ENCODE measurements at regions not wholly inside any gene's neighbourhood (a gene's known extent, or its start where the extent isn't known, plus 50 kb on each side); places are given as distances from the start of the nearest gene placed in this dataset.
A peak's percentile ranks its signal among the peaks of the same experiment; 100 is the strongest.

GRCh38 chr10:107749235-107749634, 584.7 kb upstream of the SORCS1 start:
- Histone ChIP-seq H3K27me3 (ENCODE audit: control insufficient read depth, insufficient read depth, low read length) (no peaks in the 10 kb centered on the region), H3K9ac (ENCODE audit: low read length in 3 of 3) (no peak overlapping the region), H3K36me3 (ENCODE audit: control insufficient read depth in 2 of 3, insufficient read depth in 3 of 3, low read length in 3 of 3) (no peaks in the 10 kb centered on the region), H3K27ac (ENCODE audit: low read depth in 2 of 2, low read length in 2 of 2) (no peak overlapping the region), H3K9me3 (ENCODE audit: control insufficient read depth in 2 of 3, insufficient read depth in 1 of 3, low read length in 3 of 3) (peaks cover 0 to 4% (median 0%) of the 10 kb centered on the region in 3 donors), H3K4me1 (ENCODE audit: control insufficient read depth in 2 of 3, insufficient read depth in 2 of 3, low read depth in 1 of 3, low read length in 3 of 3) (no peaks in the 10 kb centered on the region), H3K4me3 (ENCODE audit: low read length in 3 of 3) (no peak overlapping the region)
- intact Hi-C loops (cut with DNase I), result no loop called here
- DNase-seq (no peak), FAIRE-seq (no peak)
- TF ChIP-seq, protein P1, sequence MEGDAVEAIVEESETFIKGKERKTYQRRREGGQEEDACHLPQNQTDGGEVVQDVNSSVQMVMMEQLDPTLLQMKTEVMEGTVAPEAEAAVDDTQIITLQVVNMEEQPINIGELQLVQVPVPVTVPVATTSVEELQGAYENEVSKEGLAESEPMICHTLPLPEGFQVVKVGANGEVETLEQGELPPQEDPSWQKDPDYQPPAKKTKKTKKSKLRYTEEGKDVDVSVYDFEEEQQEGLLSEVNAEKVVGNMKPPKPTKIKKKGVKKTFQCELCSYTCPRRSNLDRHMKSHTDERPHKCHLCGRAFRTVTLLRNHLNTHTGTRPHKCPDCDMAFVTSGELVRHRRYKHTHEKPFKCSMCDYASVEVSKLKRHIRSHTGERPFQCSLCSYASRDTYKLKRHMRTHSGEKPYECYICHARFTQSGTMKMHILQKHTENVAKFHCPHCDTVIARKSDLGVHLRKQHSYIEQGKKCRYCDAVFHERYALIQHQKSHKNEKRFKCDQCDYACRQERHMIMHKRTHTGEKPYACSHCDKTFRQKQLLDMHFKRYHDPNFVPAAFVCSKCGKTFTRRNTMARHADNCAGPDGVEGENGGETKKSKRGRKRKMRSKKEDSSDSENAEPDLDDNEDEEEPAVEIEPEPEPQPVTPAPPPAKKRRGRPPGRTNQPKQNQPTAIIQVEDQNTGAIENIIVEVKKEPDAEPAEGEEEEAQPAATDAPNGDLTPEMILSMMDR (IDR thresholded peaks at IDR 0.05; ENCODE audit: borderline replicate concordance, extremely low read depth, insufficient read depth), result no peak

- DNase-seq, result no peak
- no peak overlapping the region for H3K4me3 ChIP-seq (ENCODE audit: low read length in 3 of 3)
- H3K27ac ChIP-seq (ENCODE audit: low read depth in 2 of 2, low read length in 2 of 2), result no peak overlapping the region
- no peaks in the 10 kb centered on the region for H3K27me3 ChIP-seq (ENCODE audit: control insufficient read depth, insufficient read depth, low read length)
- no peak for FAIRE-seq
- H3K9ac ChIP-seq (ENCODE audit: low read length in 3 of 3), result no peak overlapping the region
- no peaks in the 10 kb centered on the region for H3K36me3 ChIP-seq (ENCODE audit: control insufficient read depth in 2 of 3, insufficient read depth in 3 of 3, low read length in 3 of 3)
- intact Hi-C loops (cut with DNase I), result no loop called here
- TF ChIP-seq, protein P1 (IDR thresholded peaks at IDR 0.05; ENCODE audit: borderline replicate concordance, extremely low read depth, insufficient read depth), result no peak
- H3K9me3 ChIP-seq (ENCODE audit: control insufficient read depth in 2 of 3, insufficient read depth in 1 of 3, low read length in 3 of 3), result peaks cover 0 to 4% (median 0%) of the 10 kb centered on the region in 3 donors
- H3K4me1 ChIP-seq (ENCODE audit: control insufficient read depth in 2 of 3, insufficient read depth in 2 of 3, low read depth in 1 of 3, low read length in 3 of 3), result no peaks in the 10 kb centered on the region
These were observed 583.3 kb upstream of the SORCS1 start for GRCh38 chr10:107747851-107748250.

GRCh38 chr10:107741971-107742370, 577.5 kb upstream of the SORCS1 start:
- Histone ChIP-seq H3K36me3 (ENCODE audit: control insufficient read depth in 2 of 3, insufficient read depth in 3 of 3, low read length in 3 of 3) (no peaks in the 10 kb centered on the region), H3K9me3 (ENCODE audit: control insufficient read depth in 2 of 3, insufficient read depth in 1 of 3, low read length in 3 of 3) (peaks cover 0 to 4% (median 0%) of the 10 kb centered on the region in 3 donors), H3K9ac (ENCODE audit: low read length in 3 of 3) (no peak overlapping the region), H3K4me3 (ENCODE audit: low read length in 3 of 3) (no peak overlapping the region), H3K27ac (ENCODE audit: low read depth in 2 of 2, low read length in 2 of 2) (no peak overlapping the region), H3K27me3 (ENCODE audit: control insufficient read depth, insufficient read depth, low read length) (no peaks in the 10 kb centered on the region), H3K4me1 (ENCODE audit: control insufficient read depth in 2 of 3, insufficient read depth in 2 of 3, low read depth in 1 of 3, low read length in 3 of 3) (no peaks in the 10 kb centered on the region)
- TF ChIP-seq, protein P1 (IDR thresholded peaks at IDR 0.05; ENCODE audit: borderline replicate concordance, extremely low read depth, insufficient read depth), result no peak
- FAIRE-seq, result no peak
- peak in 2 of 5 donors; percentile 6 to 37 for DNase-seq
- intact Hi-C loops (cut with DNase I), result no loop called here

All from kidney (tissue), 13 donors.